K562 (cell line): ENCODE measurements at regions not wholly inside any gene's neighbourhood (a gene's known extent, or its start where the extent isn't known, plus 50 kb on each side); places are given as distances from the start of the nearest gene placed in this dataset.

Experiments used
- ATAC-seq: fragments of 200-7000 bp; cut with Tn5 transposase; 3 replicates; pipeline ENCODE4 v1.9.1; 2020; ENCODE audit warnings: moderate library complexity
- BruUV-seq: library from RNA; stranded (reverse); fragments of 400-500 nt; replicated peaks from 2 replicates; lab custom pipeline; 2021; lab: Mats Ljungman, UMichigan
- CTCF ChIA-PET: fragments of 300-600 bp; formaldehyde crosslinking; extraction: SDS; loops from one replicate; lab custom pipeline; 2021; ENCODE audit warnings: low intra/inter-chr PET ratio; lab: Yijun Ruan, JAX
- POLR2A ChIA-PET: fragments of 300-600, 350-650 bp; sonication (Branson Sonifier 250); formaldehyde crosslinking; extraction: SDS; loops from one replicate; lab custom pipeline; 2021; ENCODE audit warnings: antibody characterized with exemption, inconsistent platforms; lab: Yijun Ruan, JAX
- DNase-seq, 4 experiments: peaks; one replicate each; pipeline versions ENCODE4 v3.0.0 to v3.0.0-alpha.2; 2011 to 2018; ENCODE audit warnings: low spot score in 3 of 4, mixed read lengths in 3 of 4; ENCODE audit errors: extremely low read depth in 1 of 4
- FAIRE-seq: peaks from 2 replicates; lab custom pipeline; 2011; peaks lifted over from hg19 to GRCh38; lab: Jason Lieb, UNC
- H2AFZ ChIP-seq: 2 replicates; pipeline ENCODE4 v1.6.0; 2011; ENCODE audit warnings: low read depth, low read length, control low read depth, inconsistent platforms
- H3K27ac ChIP-seq: fragments of 200-600 bp; 3 replicates; pipeline ENCODE4 v1.8.0; 2011; ENCODE audit warnings: low read depth, mild to moderate bottlenecking, control low read depth, inconsistent platforms, low read length, moderate library complexity, mixed read lengths; ENCODE audit errors: extremely low read depth
- H3K27me3 ChIP-seq, 2 experiments: fragments of 300-600 bp in 1 of 2; 2 replicates in 1 of 2; 3 replicates in 1 of 2; pipeline versions ENCODE4 v1.6.0 to v1.8.0; 2011; ENCODE audit warnings: inconsistent platforms in 2 of 2, low read length in 2 of 2, mild to moderate bottlenecking in 1 of 2, mixed read lengths in 1 of 2, moderate library complexity in 1 of 2; ENCODE audit not compliant: control insufficient read depth in 2 of 2, insufficient read depth in 2 of 2
- H3K36me3 ChIP-seq: fragments of 300-600 bp; 3 replicates; pipeline ENCODE4 v1.8.0; 2011; ENCODE audit warnings: mild to moderate bottlenecking, low read length, inconsistent platforms; ENCODE audit not compliant: control insufficient read depth, insufficient read depth
- H3K4me1 ChIP-seq, 2 experiments: fragments of 200-600 bp in 1 of 2; replicated peaks in 1 of 2; 2 replicates in 1 of 2; 3 replicates in 1 of 2; pipeline versions ENCODE4 v1.5.1 to v1.8.0; 2011; ENCODE audit warnings: inconsistent platforms in 2 of 2, low read length in 2 of 2, mild to moderate bottlenecking in 1 of 2, mixed read lengths in 1 of 2, moderate library complexity in 1 of 2; ENCODE audit not compliant: control insufficient read depth in 2 of 2, insufficient read depth in 2 of 2
- H3K4me2 ChIP-seq: 2 replicates; pipeline ENCODE4 v1.6.1; 2011; ENCODE audit warnings: low read length, control low read depth, inconsistent platforms, mixed read lengths; ENCODE audit not compliant: insufficient read depth
- H3K4me3 ChIP-seq: fragments of 200-600 bp; sonication (generic), shearing (Covaris generic); 2 replicates; pipeline ENCODE4 v1.5.1; 2016; ENCODE audit warnings: control low read depth, inconsistent platforms
- H3K79me2 ChIP-seq: fragments of 200-600 bp; 3 replicates; pipeline ENCODE4 v1.8.0; 2011; ENCODE audit warnings: low read length, inconsistent platforms; ENCODE audit not compliant: control insufficient read depth, insufficient read depth
- H3K9ac ChIP-seq, 2 experiments: 2 replicates each; pipeline versions ENCODE4 v1.6.0 to v1.6.1; 2011; ENCODE audit warnings: low read depth in 2 of 2, low read length in 2 of 2, control low read depth in 1 of 2, inconsistent platforms in 1 of 2, mild to moderate bottlenecking in 1 of 2, mixed read lengths in 1 of 2; ENCODE audit not compliant: insufficient read depth in 1 of 2
- H3K9me1 ChIP-seq: one replicate; pipeline ENCODE4 v1.6.0; 2011; ENCODE audit warnings: inconsistent platforms, mild to moderate bottlenecking, low read length, moderate library complexity; ENCODE audit not compliant: control insufficient read depth, insufficient read depth
- H3K9me3 ChIP-seq: replicated peaks from 2 replicates; pipeline ENCODE4 v1.5.1; 2011; ENCODE audit warnings: low read depth, low read length, inconsistent platforms; ENCODE audit not compliant: control insufficient read depth, insufficient read depth
- H4K20me1 ChIP-seq: replicated peaks from 2 replicates; pipeline ENCODE4 v1.6.1; 2011; ENCODE audit warnings: low read length, inconsistent platforms, mixed read lengths; ENCODE audit not compliant: control insufficient read depth, insufficient read depth
- BHLHE40 ChIP-seq: IDR thresholded peaks from 2 replicates; pipeline ENCODE4 v1.6.1; 2011; ENCODE audit warnings: low read length, improper control_type of control experiment
- GABPB2 ChIP-seq: fragments of 250-450 bp; sonication (Bioruptor Pico); conservative IDR thresholded peaks from 2 replicates; pipeline ENCODE4 v1.5.1; 2021; ENCODE audit warnings: mild to moderate bottlenecking
- STAG1 ChIP-seq: sonication (generic); formaldehyde crosslinking; IDR thresholded peaks from 2 replicates; pipeline ENCODE4 v1.5.0; 2020; ENCODE audit warnings: missing genetic modification reagents, borderline replicate concordance
- YY1 ChIP-seq, 3 experiments: IDR thresholded peaks; 2 replicates each; pipeline ENCODE4 v1.6.1; 2011; ENCODE audit warnings: low read length in 2 of 3, mild to moderate bottlenecking in 2 of 3, moderate library complexity in 2 of 3, borderline replicate concordance in 1 of 3, control low read depth in 1 of 3, low read depth in 1 of 3; ENCODE audit not compliant: insufficient read depth in 3 of 3, insufficient replicate concordance in 2 of 3, control insufficient read depth in 1 of 3, insufficient read length in 1 of 3; ENCODE audit errors: extremely low read depth in 1 of 3
- ZFP36 ChIP-seq: fragments of 150-350 bp; IDR thresholded peaks from 2 replicates; pipeline ENCODE4 v1.6.1; 2018; ENCODE audit warnings: low read length, low read depth; ENCODE audit not compliant: partially characterized antibody
- ZKSCAN8 ChIP-seq: fragments of 200-800 bp; sonication (Bioruptor generic); IDR thresholded peaks from 2 replicates; pipeline ENCODE4 v1.6.1; 2016; ENCODE audit warnings: missing genetic modification characterization, missing compliant biosample characterization
- ZNF695 ChIP-seq: fragments of 450-650 bp; formaldehyde crosslinking; IDR thresholded peaks from 2 replicates; pipeline ENCODE4 v1.4.0; 2020; ENCODE audit warnings: mild to moderate bottlenecking, moderate library complexity
- ZNF75A ChIP-seq: fragments of 450-650 bp; formaldehyde crosslinking; IDR thresholded peaks from 2 replicates; pipeline ENCODE4 v1.4.0; 2020; ENCODE audit warnings: mild to moderate bottlenecking
- ZZZ3 ChIP-seq: fragments of 450-650 bp; IDR thresholded peaks from 2 replicates; pipeline ENCODE4 v1.6.1; 2016; ENCODE audit warnings: antibody characterized with exemption, mild to moderate bottlenecking, moderate library complexity
- in situ Hi-C: fragments of 300-500 bp; cut with MboI; formaldehyde crosslinking; loops from 4 replicates; pipeline ENCODE4 v1.15.0; 2018; ENCODE audit warnings: inconsistent platforms, mixed read lengths
- intact Hi-C: fragments of 100-400 bp; cut with micrococcal nuclease; formaldehyde crosslinking; loops from 2 replicates; pipeline ENCODE4 v1.14.2; 2022
- TF ChIP-seq, protein P1 (sequence below): fragments of 250-450 bp; sonication (Bioruptor Pico); IDR thresholded peaks from 2 replicates; pipeline ENCODE4 v1.5.0; 2021
- TF ChIP-seq, protein P2 (sequence below): fragments of 250-450 bp; sonication (Bioruptor Pico); IDR thresholded peaks from 2 replicates; pipeline ENCODE4 v1.5.0; 2020; ENCODE audit warnings: mild to moderate bottlenecking, borderline replicate concordance
- TF ChIP-seq, protein P3 (sequence below): IDR thresholded peaks from 3 replicates; pipeline ENCODE4 v1.6.1; 2011; ENCODE audit warnings: borderline replicate concordance, mild to moderate bottlenecking, moderate library complexity; ENCODE audit not compliant: insufficient read length; ENCODE audit errors: extremely low read depth
- TF ChIP-seq, protein P4 (sequence below): fragments of 450-650 bp; formaldehyde crosslinking; IDR thresholded peaks from 2 replicates; pipeline ENCODE4 v1.4.0; 2020; ENCODE audit warnings: mild to moderate bottlenecking, moderate library complexity

DNA sequence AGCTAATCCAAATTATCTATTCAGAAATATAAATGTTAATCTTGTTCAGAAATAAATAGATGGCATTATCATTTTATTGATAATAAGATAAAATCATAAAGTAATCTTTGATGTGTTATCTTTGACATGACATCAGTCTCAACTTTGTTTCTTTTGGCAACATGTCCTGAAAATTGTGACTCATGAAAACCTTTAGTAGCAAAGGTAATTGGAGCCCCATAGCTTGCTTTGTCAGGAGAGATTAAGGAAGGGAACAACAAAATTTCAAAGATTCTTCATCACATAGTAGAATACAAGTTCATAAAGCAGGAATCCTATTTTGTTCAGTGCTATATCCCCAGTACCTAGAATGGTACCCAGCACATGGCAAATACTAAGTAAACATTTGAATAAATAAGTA lies 165.4 kb downstream of the KCNE4 start:
- no peak overlapping the region for H3K27ac ChIP-seq
- no peak for ATAC-seq

More for the DNA sequence above, 165.4 kb downstream of the KCNE4 start:
- POLR2A ChIA-PET = no interaction called here
- BruUV-seq = no TSS peak
- Histone ChIP-seq H3K9ac (no peak overlapping the region), H3K9me1 (no peaks in the 10 kb centered on the region), H3K36me3 (no peaks in the 10 kb centered on the region), H3K4me3 (no peak overlapping the region), H3K79me2 (no peaks in the 10 kb centered on the region), H3K4me2 (no peak overlapping the region), H2AFZ (no peak overlapping the region), H3K4me1 (no peaks in the 10 kb centered on the region), H4K20me1 (no peaks in the 10 kb centered on the region), H3K27me3 (no peaks in the 10 kb centered on the region), H3K9me3 (no peaks in the 10 kb centered on the region)
- FAIRE-seq = no peak
- DNase-seq = no peak
- TF ChIP-seq, protein P1, sequence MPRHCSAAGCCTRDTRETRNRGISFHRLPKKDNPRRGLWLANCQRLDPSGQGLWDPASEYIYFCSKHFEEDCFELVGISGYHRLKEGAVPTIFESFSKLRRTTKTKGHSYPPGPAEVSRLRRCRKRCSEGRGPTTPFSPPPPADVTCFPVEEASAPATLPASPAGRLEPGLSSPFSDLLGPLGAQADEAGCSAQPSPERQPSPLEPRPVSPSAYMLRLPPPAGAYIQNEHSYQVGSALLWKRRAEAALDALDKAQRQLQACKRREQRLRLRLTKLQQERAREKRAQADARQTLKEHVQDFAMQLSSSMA = no peak
- TF ChIP-seq YY1 (IDR thresholded peaks at IDR 0.05; ENCODE audit: borderline replicate concordance in 1 of 3, control insufficient read depth in 1 of 3, extremely low read depth in 1 of 3, insufficient read depth in 3 of 3, insufficient read length in 1 of 3, insufficient replicate concordance in 2 of 3, low read depth in 1 of 3, low read length in 2 of 3) (no peak), ZNF695 (no peak), GABPB2 (no peak), ZFP36 (no peak), ZKSCAN8 (CRISPR knock-in tag) (no peak), ZNF75A (CRISPR knock-in tag) (no peak), BHLHE40 (no peak), ZZZ3 (no peak), STAG1 (CRISPR knock-in tag) (no peak)
- TF ChIP-seq, protein P2, sequence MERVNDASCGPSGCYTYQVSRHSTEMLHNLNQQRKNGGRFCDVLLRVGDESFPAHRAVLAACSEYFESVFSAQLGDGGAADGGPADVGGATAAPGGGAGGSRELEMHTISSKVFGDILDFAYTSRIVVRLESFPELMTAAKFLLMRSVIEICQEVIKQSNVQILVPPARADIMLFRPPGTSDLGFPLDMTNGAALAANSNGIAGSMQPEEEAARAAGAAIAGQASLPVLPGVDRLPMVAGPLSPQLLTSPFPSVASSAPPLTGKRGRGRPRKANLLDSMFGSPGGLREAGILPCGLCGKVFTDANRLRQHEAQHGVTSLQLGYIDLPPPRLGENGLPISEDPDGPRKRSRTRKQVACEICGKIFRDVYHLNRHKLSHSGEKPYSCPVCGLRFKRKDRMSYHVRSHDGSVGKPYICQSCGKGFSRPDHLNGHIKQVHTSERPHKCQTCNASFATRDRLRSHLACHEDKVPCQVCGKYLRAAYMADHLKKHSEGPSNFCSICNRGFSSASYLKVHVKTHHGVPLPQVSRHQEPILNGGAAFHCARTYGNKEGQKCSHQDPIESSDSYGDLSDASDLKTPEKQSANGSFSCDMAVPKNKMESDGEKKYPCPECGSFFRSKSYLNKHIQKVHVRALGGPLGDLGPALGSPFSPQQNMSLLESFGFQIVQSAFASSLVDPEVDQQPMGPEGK (CRISPR knock-in tag) = no peak
- TF ChIP-seq, protein P3, sequence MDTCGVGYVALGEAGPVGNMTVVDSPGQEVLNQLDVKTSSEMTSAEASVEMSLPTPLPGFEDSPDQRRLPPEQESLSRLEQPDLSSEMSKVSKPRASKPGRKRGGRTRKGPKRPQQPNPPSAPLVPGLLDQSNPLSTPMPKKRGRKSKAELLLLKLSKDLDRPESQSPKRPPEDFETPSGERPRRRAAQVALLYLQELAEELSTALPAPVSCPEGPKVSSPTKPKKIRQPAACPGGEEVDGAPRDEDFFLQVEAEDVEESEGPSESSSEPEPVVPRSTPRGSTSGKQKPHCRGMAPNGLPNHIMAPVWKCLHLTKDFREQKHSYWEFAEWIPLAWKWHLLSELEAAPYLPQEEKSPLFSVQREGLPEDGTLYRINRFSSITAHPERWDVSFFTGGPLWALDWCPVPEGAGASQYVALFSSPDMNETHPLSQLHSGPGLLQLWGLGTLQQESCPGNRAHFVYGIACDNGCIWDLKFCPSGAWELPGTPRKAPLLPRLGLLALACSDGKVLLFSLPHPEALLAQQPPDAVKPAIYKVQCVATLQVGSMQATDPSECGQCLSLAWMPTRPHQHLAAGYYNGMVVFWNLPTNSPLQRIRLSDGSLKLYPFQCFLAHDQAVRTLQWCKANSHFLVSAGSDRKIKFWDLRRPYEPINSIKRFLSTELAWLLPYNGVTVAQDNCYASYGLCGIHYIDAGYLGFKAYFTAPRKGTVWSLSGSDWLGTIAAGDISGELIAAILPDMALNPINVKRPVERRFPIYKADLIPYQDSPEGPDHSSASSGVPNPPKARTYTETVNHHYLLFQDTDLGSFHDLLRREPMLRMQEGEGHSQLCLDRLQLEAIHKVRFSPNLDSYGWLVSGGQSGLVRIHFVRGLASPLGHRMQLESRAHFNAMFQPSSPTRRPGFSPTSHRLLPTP = no peak
- TF ChIP-seq, protein P4, sequence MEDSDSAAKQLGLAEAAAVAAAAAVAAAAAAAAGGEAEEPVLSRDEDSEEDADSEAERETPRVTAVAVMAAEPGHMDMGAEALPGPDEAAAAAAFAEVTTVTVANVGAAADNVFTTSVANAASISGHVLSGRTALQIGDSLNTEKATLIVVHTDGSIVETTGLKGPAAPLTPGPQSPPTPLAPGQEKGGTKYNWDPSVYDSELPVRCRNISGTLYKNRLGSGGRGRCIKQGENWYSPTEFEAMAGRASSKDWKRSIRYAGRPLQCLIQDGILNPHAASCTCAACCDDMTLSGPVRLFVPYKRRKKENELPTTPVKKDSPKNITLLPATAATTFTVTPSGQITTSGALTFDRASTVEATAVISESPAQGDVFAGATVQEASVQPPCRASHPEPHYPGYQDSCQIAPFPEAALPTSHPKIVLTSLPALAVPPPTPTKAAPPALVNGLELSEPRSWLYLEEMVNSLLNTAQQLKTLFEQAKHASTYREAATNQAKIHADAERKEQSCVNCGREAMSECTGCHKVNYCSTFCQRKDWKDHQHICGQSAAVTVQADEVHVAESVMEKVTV (CRISPR knock-in tag) = no peak
- in situ Hi-C loops = no loop called here
- CTCF ChIA-PET = no interaction called here
- intact Hi-C loops = no loop called here
